ENCODE measurements at regions not wholly inside any gene's neighbourhood (a gene's known extent, or its start where the extent isn't known, plus 50 kb on each side); places are given as distances from the start of the nearest gene placed in this dataset.

GRCh38 chr1:79532555-79532954 lies 526.0 kb upstream of the ADGRL4 start:
- TF ChIP-seq CTCF (IDR thresholded peaks at IDR 0.05; ENCODE audit: low read length), result no peak
- TF ChIP-seq EZH2 (IDR thresholded peaks at IDR 0.05; ENCODE audit: borderline replicate concordance, low read length), result no peak
